ENCODE measurements at regions not wholly inside any gene's neighbourhood (a gene's known extent, or its start where the extent isn't known, plus 50 kb on each side); places are given as distances from the start of the nearest gene placed in this dataset.

GRCh38 chr1:232364654-232365382 lies 265.1 kb downstream of the SIPA1L2 start:
- ChIA-PET POLR2A (no interaction called here), CTCF (no interaction called here)
- no peak for DNase-seq (ENCODE audit: extremely low spot score)
- TF ChIP-seq CTCF (IDR thresholded peaks at IDR 0.05; ENCODE audit: control extremely low read depth, extremely low read depth, low read depth, missing control alignments) = no peak

- ChIA-PET POLR2A (no interaction called here), CTCF (interaction anchor here (1.2 kb wide), 1 partner anchor 29 kb away, joined by 3 read pairs; no protein-coding TSS in a partner anchor)
- DNase-seq (ENCODE audit: extremely low spot score) = no peak
- no peak for TF ChIP-seq CTCF (IDR thresholded peaks at IDR 0.05; ENCODE audit: control extremely low read depth, extremely low read depth, low read depth, missing control alignments)
These were observed 266.9 kb downstream of the SIPA1L2 start for GRCh38 chr1:232363008-232363407.

- ChIA-PET CTCF (no interaction called here), POLR2A (no interaction called here)
- no peak for TF ChIP-seq CTCF (IDR thresholded peaks at IDR 0.05; ENCODE audit: control extremely low read depth, extremely low read depth, low read depth, missing control alignments)
- no peak for DNase-seq (ENCODE audit: extremely low spot score)
These were observed 272.5 kb downstream of the SIPA1L2 start for GRCh38 chr1:232357416-232357815.

GRCh38 chr1:232355162-232356006 lies 274.5 kb downstream of the SIPA1L2 start:
- ChIA-PET CTCF (interaction anchor here (1.1 kb wide), 1 partner anchor 50 kb away, joined by 3 read pairs; no protein-coding TSS in a partner anchor), POLR2A (no interaction called here)
- no peak for TF ChIP-seq CTCF (IDR thresholded peaks at IDR 0.05; ENCODE audit: control extremely low read depth, extremely low read depth, low read depth, missing control alignments)
- no peak for DNase-seq (ENCODE audit: extremely low spot score)

- TF ChIP-seq CTCF (IDR thresholded peaks at IDR 0.05; ENCODE audit: control extremely low read depth, extremely low read depth, low read depth, missing control alignments) = no peak
- no peak for DNase-seq (ENCODE audit: extremely low spot score)
- CTCF ChIA-PET = interaction anchor here (1.8 kb wide), 1 partner anchor 13 kb away, joined by 4 read pairs; no protein-coding TSS in a partner anchor
- POLR2A ChIA-PET = no interaction called here
These were observed 276.9 kb downstream of the SIPA1L2 start for GRCh38 chr1:232353001-232353400.

GRCh38 chr1:232352366-232352765 lies 277.6 kb downstream of the SIPA1L2 start:
- POLR2A ChIA-PET = no interaction called here

More at GRCh38 chr1:232352366-232352765, 277.6 kb downstream of the SIPA1L2 start:
- no peak for TF ChIP-seq CTCF (IDR thresholded peaks at IDR 0.05; ENCODE audit: control extremely low read depth, extremely low read depth, low read depth, missing control alignments)
- CTCF ChIA-PET = no interaction called here
- DNase-seq (ENCODE audit: extremely low spot score) = no peak

All from GM10248 (cell line).